ENCODE measurements at regions not wholly inside any gene's neighbourhood (a gene's known extent, or its start where the extent isn't known, plus 50 kb on each side); places are given as distances from the start of the nearest gene placed in this dataset.

DNA sequence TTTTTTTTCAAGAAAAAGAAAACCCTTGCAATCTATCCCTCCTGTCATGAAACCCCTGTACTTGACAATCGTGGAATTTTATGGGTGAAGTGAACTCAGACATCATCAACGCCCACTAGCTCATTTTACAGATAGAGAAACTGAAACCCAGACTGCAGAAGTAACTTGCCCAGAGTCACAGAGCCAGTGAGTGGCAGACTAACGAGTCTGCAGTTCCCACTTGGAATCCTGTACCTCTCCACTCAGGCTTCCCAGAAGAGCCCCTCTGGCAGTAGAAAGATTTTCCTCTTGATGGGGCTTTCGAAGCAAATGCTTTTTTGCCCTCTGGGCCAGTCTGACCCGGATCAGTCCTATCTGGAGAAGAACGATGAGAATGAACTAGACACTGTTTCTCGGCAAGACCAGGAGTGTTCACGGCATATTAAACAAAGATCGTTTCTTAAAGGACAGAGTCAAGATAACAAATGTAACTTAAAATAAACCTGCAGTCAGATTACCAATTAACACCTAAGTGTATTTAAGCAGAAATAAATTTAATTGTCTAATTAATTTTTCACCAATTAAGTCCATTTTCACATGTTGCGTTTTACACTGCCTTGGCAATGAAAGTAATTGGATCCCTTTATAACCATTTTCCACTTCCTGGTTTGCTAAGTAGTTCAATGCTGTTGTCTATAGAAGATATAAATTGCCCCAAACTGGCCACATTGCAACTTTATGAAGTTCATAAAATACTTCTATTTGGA is 61.3 kb upstream of the CREB3L1 start:
- intact Hi-C loops (cut with micrococcal nuclease; ENCODE audit: unreplicated experiment) (no loop called here), in situ Hi-C loops (cut with HindIII; ENCODE audit: low pct_unique_long_range_greater_than_20kb, low sequenced_read_pairs) (no loop called here)
- H3K36me3 ChIP-seq (ENCODE audit: control insufficient read depth, insufficient read depth, low read length), result no peaks in the 10 kb centered on the region
- BruUV-seq (replicated peaks), result no TSS peak
- ChIA-PET POLR2A (interaction anchor here (0.6 kb wide), 1 partner anchor 787 kb away, joined by 3 read pairs; no protein-coding TSS in a partner anchor), CTCF (interaction anchor here (0.6 kb wide), 1 partner anchor 22 kb away, joined by 11 read pairs; no protein-coding TSS in a partner anchor)
- ATAC-seq, result peak; percentile 86
- peaks cover 7% of the 10 kb centered on the region; the same call in 1 of the 2 replicates for H3K4me1 ChIP-seq (ENCODE audit: control insufficient read depth, insufficient read depth, low read length)
- no peaks in the 10 kb centered on the region for H3K27me3 ChIP-seq (ENCODE audit: control insufficient read depth, insufficient read depth, low read length)
- TF ChIP-seq, protein P1, sequence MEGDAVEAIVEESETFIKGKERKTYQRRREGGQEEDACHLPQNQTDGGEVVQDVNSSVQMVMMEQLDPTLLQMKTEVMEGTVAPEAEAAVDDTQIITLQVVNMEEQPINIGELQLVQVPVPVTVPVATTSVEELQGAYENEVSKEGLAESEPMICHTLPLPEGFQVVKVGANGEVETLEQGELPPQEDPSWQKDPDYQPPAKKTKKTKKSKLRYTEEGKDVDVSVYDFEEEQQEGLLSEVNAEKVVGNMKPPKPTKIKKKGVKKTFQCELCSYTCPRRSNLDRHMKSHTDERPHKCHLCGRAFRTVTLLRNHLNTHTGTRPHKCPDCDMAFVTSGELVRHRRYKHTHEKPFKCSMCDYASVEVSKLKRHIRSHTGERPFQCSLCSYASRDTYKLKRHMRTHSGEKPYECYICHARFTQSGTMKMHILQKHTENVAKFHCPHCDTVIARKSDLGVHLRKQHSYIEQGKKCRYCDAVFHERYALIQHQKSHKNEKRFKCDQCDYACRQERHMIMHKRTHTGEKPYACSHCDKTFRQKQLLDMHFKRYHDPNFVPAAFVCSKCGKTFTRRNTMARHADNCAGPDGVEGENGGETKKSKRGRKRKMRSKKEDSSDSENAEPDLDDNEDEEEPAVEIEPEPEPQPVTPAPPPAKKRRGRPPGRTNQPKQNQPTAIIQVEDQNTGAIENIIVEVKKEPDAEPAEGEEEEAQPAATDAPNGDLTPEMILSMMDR (IDR thresholded peaks at IDR 0.05), result no peak
- TF ChIP-seq POLR2AphosphoS5 (IDR thresholded peaks at IDR 0.05; ENCODE audit: low read depth, low read length) (no peak), TCF7L2 (IDR thresholded peaks at IDR 0.05; ENCODE audit: low read depth, low read length) (no peak), REST (IDR thresholded peaks at IDR 0.05; ENCODE audit: insufficient read depth in 1 of 2, low read depth in 2 of 2, low read length in 1 of 2) (no peak), SIN3A (IDR thresholded peaks at IDR 0.05; ENCODE audit: borderline replicate concordance, insufficient read depth, low read depth, low read length) (no peak)
- H3K27ac ChIP-seq (ENCODE audit: low read length), result peak overlapping the region; percentile 67
- peak overlapping the region; percentile 19 to 45; a peak in 3 of 4 replicates for H3K4me3 ChIP-seq (ENCODE audit: low read depth in 2 of 2, low read length in 2 of 2)
- H3K9me3 ChIP-seq (ENCODE audit: control insufficient read depth, insufficient read depth, low read depth, low read length), result no peaks in the 10 kb centered on the region
- DNase-seq (ENCODE audit: low read depth, low spot score), result no peak

DNA sequence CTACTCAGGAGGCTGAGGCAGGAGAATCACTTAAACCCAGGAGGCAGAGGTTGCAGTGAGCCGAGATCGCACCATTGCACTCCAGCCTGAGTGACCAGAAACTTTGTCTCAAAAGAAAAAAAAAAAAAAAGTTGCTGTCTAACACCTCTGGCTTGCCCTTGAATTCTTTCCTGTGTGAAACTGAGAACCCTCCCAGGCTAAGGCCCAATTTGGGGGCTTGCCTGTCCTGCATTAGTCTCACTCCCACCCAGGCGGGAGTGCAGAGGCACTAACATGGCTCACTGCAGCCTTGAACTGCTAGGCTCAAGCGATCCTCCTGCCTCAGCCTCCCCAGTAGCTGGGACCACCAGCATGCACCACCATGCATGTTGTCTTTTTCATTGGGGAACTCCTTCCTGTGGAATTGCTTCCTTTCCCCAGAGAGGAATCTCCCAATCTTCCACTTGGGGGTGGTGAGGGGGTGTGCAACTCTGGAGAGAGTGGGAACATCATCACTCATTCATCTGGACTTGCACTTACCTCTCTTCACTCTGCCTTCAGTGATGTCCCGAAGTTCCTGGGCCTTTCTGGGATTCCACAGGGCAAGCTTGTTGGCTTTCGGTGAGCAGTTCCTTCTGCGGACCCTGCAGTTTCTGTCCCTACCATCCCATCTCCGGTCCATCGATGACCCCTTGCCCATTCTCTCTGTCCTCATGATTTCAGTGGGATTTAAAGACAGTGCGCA is 62.1 kb upstream of the CREB3L1 start:
- TF ChIP-seq SIN3A (IDR thresholded peaks at IDR 0.05; ENCODE audit: borderline replicate concordance, insufficient read depth, low read depth, low read length) (no peak), TCF7L2 (IDR thresholded peaks at IDR 0.05; ENCODE audit: low read depth, low read length) (no peak), REST (IDR thresholded peaks at IDR 0.05; ENCODE audit: insufficient read depth in 1 of 2, low read depth in 2 of 2, low read length in 1 of 2) (no peak), POLR2AphosphoS5 (IDR thresholded peaks at IDR 0.05; ENCODE audit: low read depth, low read length) (no peak)
- TF ChIP-seq, protein P1 (IDR thresholded peaks at IDR 0.05), result no peak
- peaks cover 7% of the 10 kb centered on the region; the same call in 1 of the 2 replicates for H3K4me1 ChIP-seq (ENCODE audit: control insufficient read depth, insufficient read depth, low read length)
- no peaks in the 10 kb centered on the region for H3K27me3 ChIP-seq (ENCODE audit: control insufficient read depth, insufficient read depth, low read length)
- no TSS peak for BruUV-seq (replicated peaks)
- in situ Hi-C loops (cut with HindIII; ENCODE audit: low pct_unique_long_range_greater_than_20kb, low sequenced_read_pairs) (no loop called here), intact Hi-C loops (cut with micrococcal nuclease; ENCODE audit: unreplicated experiment) (no loop called here)
- no peak for ATAC-seq
- no peak overlapping the region for H3K4me3 ChIP-seq (ENCODE audit: low read depth in 2 of 2, low read length in 2 of 2)
- no peaks in the 10 kb centered on the region for H3K9me3 ChIP-seq (ENCODE audit: control insufficient read depth, insufficient read depth, low read depth, low read length)
- no peak for DNase-seq (ENCODE audit: low read depth, low spot score)
- CTCF ChIA-PET, result no interaction called here
- H3K27ac ChIP-seq (ENCODE audit: low read length), result no peak overlapping the region
- POLR2A ChIA-PET, result interaction anchor here (0.6 kb wide), 1 partner anchor 788 kb away, joined by 3 read pairs; no protein-coding TSS in a partner anchor
- no peaks in the 10 kb centered on the region for H3K36me3 ChIP-seq (ENCODE audit: control insufficient read depth, insufficient read depth, low read length)
